PC-9 (cell line): ENCODE measurements at regions not wholly inside any gene's neighbourhood (a gene's known extent, or its start where the extent isn't known, plus 50 kb on each side); places are given as distances from the start of the nearest gene placed in this dataset.
A peak's percentile ranks its signal among the peaks of the same experiment; 100 is the strongest.

Experiments
- CTCF ChIP-seq: fragments of 200-600 bp; sonication (generic); conservative IDR thresholded peaks from 2 replicates; pipeline ENCODE4 v1.6.1; 2017; ENCODE audit warnings: mixed run types, antibody characterized with exemption, mild to moderate bottlenecking, moderate library complexity
- EZH2 ChIP-seq: fragments of 200-600 bp; sonication (generic); IDR thresholded peaks from 2 replicates; pipeline ENCODE4 v1.8.0; 2017; ENCODE audit warnings: antibody characterized with exemption, low read depth

DNA sequence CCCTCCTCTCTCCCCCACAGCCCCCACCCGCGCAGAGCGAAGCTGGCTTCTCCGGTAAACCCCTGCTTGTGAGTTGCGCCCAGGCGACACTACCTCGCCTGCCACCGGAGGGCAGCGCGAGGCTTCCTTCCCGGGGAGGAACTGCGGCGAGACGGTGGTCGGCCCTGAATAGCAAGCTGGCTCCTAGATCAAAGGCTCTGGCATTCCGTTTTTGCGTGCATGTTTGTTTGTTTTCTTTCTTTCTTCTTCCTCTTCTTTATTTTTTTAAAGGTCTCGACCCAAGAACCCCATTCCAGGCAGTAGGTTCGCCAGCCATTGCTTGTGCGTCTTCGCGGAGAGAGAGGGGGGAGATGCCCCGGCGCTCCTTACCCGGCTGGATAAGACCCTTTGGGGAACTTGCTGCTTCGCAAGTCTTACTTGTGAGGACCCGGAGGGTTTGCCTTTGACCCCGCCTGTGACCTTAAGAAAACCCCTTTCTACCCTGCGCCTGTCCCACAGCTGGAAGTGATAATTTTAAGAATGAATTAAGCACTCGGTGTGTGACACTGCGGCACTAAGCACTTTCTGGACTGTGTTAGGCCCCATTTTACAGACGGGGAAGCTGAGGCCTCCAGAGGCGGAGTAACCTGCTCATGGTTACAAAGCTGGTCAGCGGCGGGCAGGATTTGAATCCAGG lies 92.7 kb upstream of the SIRPA start:
- TF ChIP-seq EZH2 (no peak), CTCF (peak; percentile 69)
